CD4-positive, alpha-beta T cell treated with Interleukin-2 at 100 ng/mL for 4 hours (primary cell): ENCODE measurements at regions not wholly inside any gene's neighbourhood (a gene's known extent, or its start where the extent isn't known, plus 50 kb on each side); places are given as distances from the start of the nearest gene placed in this dataset.

Experiments used
- DNase-seq: peaks from one replicate; pipeline ENCODE4 v3.0.0-alpha.2; 2020; ENCODE audit warnings: low spot score

- no peak for DNase-seq
Measured at GRCh38 chr4:122555216-122555615, 65.7 kb downstream of the IL21 start.

GRCh38 chr4:122553432-122553831 is 67.4 kb downstream of the IL21 start:
- DNase-seq: no peak

GRCh38 chr4:122552898-122553297 is 68.0 kb downstream of the IL21 start:
- DNase-seq: no peak

GRCh38 chr4:122548886-122549630 is 71.8 kb downstream of the IL21 start:
- no peak for DNase-seq

- DNase-seq: no peak
Measured at GRCh38 chr4:122548452-122548851, 72.4 kb downstream of the IL21 start.

GRCh38 chr4:122542411-122543236 is 78.2 kb downstream of the IL21 start:
- no peak for DNase-seq

GRCh38 chr4:122541996-122542395 is 78.9 kb downstream of the IL21 start:
- DNase-seq: no peak

- DNase-seq: no peak
Measured at GRCh38 chr4:122540838-122541237, 80.0 kb downstream of the IL21 start.

GRCh38 chr4:122539861-122540465 is 80.9 kb downstream of the IL21 start:
- peak; percentile 57 for DNase-seq

GRCh38 chr4:122537388-122538135 is 81.0 kb upstream of the IL2 start:
- DNase-seq: no peak

- no peak for DNase-seq
Measured at GRCh38 chr4:122536001-122536400, 79.5 kb upstream of the IL2 start.

- DNase-seq: no peak
Measured at GRCh38 chr4:122534776-122535175, 78.3 kb upstream of the IL2 start.

- DNase-seq: no peak
Measured at GRCh38 chr4:122533841-122534240, 77.3 kb upstream of the IL2 start.

GRCh38 chr4:122532766-122533165 is 76.2 kb upstream of the IL2 start:
- DNase-seq: no peak

- DNase-seq: no peak
Measured at GRCh38 chr4:122531514-122531913, 75.0 kb upstream of the IL2 start.

GRCh38 chr4:122531038-122531437 is 74.5 kb upstream of the IL2 start:
- no peak for DNase-seq

GRCh38 chr4:122528879-122529278 is 72.4 kb upstream of the IL2 start:
- no peak for DNase-seq

GRCh38 chr4:122525865-122526264 is 69.3 kb upstream of the IL2 start:
- no peak for DNase-seq

- DNase-seq: no peak
Measured at GRCh38 chr4:122524176-122524575, 67.7 kb upstream of the IL2 start.

GRCh38 chr4:122522944-122523343 is 66.4 kb upstream of the IL2 start:
- no peak for DNase-seq

- no peak for DNase-seq
Measured at GRCh38 chr4:122517345-122517744, 60.8 kb upstream of the IL2 start.

GRCh38 chr4:122516376-122516775 is 59.9 kb upstream of the IL2 start:
- no peak for DNase-seq
